Stimulated activated CD4-positive, alpha-beta T cell treated with anti-CD3 and anti-CD28 coated beads, TNF-alpha, amount 100 ng/mL, for 4 hours (primary cell): ENCODE measurements at regions not wholly inside any gene's neighbourhood (a gene's known extent, or its start where the extent isn't known, plus 50 kb on each side); places are given as distances from the start of the nearest gene placed in this dataset.

Experiments used
- DNase-seq, 3 experiments: peaks; one replicate each; pipeline ENCODE4 v3.0.0-alpha.2; 2020; ENCODE audit warnings: low read depth in 3 of 3

GRCh38 chr16:17858061-17858460 lies 387.3 kb upstream of the XYLT1 start:
- no peak for DNase-seq

DNA sequence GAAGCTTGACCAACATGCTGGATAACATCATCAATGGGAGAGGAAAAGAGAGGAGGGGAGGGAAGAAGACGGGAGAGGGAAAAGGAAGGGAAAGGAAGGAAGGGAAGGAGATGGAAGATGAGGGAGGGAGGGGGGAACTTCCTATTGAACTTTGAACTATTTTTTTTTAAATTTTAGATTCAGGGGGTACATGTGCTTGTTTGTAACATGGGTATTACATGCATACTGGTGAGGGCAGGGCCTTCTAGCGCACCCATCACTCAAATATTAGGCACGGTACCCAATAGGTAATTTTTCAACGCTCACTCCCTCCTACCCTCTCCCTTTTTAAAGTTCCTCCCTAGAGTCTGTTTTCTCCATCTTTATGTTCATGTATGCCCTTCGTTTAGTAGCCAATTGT lies 383.2 kb upstream of the XYLT1 start:
- DNase-seq, result no peak

GRCh38 chr16:17852977-17853702 lies 382.4 kb upstream of the XYLT1 start:
- no peak for DNase-seq

- DNase-seq, result no peak
Measured at GRCh38 chr16:17850581-17851250, 380.0 kb upstream of the XYLT1 start.

DNA sequence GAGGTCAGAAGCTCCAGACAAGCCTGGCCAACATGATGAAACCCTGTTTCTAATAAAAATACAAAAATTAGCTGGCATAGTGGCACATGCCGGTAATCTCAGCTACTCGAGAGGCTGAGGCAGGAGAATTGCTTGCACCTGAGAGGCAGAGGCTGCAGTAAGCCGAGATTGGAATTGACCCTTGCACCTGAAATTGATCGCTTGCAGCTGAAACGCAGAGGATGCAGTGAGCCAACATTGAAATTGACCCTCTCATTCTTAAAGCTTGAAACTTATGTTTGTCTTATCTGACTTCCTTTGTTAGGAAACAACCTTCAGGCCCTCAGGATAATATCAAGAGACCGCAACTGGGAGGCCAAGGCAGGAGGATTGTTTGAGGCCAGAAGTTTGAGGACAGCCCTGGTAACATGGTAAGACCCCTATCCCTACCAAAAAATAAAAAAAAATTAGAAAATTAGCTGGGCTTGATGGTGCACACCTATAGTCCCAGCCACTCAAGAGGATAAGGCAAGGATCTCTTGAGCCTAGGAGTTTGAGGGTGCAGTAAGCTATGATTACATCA lies 376.6 kb upstream of the XYLT1 start:
- no peak for DNase-seq

DNA sequence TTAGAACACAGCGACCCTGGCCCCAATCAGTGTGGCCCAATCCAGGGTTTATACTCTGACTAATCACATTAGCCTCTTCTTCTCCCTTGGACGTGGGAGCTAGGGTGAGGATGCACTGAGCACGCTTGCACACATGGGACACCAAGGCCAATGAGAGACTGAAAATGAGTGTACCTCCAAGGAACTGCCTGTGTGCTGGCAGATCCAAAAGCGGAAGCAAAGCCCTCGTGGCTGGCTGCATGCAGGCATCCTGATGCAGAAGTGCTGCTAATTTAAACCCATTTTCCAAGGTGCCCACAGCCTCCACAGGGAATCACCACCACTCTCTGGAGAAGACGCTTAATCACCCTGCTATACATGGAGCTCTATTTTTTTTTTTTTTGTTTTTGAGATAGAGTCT lies 375.3 kb upstream of the XYLT1 start:
- no peak for DNase-seq

DNA sequence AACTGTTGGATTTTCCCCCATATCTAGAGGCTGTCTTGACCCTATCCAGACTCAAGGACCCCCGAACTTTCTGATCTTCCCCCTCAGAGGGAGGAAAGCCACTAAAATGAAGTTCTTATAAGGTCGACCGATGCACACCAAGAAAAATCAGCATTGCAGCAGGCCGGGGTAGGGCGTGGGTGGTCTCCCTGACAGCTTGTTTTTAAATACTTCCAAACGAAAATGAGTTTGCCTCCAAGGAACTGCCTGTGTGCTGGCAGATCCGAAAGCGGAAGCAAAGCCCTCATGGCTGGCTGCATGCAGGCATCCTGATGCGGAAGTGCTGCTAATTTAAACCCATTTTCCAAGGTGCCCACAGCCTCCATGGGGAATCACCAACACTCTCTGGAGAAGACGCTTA lies 374.3 kb upstream of the XYLT1 start:
- no peak for DNase-seq

DNA sequence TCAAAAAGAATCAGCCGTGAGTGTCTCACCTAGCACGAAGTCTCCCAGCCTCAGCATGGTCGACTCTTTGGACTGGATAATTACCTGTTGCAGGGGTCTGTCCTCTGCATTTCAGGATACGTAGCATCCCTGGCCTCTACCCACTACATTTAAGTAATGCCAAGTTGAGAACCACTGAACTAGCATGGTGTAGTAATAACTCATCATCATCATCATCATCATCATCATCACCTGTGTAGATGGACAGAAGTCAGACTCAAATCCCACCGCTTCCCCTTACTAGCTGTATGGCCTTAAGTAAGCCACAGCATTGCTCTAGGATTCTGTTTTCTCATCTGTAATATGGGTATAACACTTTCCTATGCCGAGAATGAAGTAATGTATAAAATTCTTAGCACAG lies 373.1 kb upstream of the XYLT1 start:
- no peak for DNase-seq

DNA sequence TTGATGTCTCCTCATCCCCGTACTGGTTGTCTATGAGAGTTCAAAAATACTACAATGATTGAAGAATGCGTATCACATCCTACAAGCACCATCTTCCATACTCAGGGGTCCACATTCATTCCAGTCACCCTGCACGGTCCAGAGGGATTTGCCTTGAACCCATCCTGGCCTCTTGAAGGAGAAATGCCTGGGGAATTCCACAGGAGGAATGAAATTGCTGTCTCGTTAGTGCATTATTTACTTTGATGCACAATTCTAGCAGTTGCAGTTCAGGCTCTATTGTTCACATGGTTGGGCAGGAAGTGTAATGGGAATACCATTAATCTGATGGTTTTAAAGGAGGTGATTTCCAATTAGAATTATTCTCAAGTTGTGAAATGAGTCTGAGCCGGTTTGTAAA lies 369.1 kb upstream of the XYLT1 start:
- no peak for DNase-seq

DNA sequence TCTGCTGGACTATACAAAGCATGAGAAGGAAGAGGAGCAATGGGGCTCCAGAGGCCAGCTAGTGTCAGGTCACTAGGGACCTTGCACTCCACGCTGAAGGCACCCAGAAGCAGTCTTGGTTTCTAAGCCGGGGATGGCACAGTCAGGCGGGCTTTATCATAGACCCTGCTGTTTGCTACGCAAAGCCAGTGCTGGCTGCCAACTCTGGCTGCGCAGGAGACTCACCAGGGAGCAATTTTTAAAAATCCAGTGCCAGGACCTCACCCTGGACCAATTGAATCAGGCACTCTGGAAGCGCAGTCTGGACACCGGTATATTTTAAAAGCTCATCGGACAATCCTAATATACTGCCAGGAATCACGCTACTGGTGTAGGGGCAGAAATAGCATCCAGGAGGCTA lies 368.5 kb upstream of the XYLT1 start:
- no peak for DNase-seq

DNA sequence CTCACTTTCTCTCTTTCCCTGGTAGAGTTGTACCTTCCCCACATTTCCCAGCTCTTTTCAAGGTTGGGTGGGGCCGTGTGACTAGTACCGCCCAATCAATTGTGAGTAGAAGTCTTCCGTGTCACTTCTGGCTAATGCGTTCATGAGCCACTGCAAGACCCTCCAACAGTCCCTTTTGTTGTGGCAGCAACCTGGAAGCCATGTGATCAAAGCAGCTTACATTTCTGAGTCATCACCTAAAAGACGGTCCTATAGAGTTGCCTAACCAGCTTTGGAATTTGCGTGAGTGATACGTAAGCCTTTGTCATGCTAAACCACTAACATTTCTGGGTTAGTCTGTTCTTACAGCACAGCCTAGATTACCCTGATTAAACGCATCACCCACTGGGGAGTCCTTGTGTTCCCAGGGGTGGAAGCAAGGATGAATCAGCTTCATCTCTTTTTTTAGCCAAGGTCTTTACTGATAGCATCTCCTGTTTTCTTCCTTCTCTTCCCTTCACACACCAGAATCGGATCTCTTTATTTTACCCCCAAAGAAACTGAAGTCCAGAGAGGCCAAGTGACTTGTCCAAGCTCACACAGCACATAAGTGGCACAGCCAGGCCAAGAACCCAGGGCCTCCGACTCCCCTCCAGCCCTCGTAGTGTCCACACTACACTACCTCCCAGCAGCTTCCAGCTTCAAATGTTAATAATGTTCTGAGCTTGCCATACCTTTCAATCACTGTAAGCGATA lies 366.3 kb upstream of the XYLT1 start:
- no peak for DNase-seq

- DNase-seq, result no peak
Measured at GRCh38 chr16:17835118-17835876, 364.5 kb upstream of the XYLT1 start.

DNA sequence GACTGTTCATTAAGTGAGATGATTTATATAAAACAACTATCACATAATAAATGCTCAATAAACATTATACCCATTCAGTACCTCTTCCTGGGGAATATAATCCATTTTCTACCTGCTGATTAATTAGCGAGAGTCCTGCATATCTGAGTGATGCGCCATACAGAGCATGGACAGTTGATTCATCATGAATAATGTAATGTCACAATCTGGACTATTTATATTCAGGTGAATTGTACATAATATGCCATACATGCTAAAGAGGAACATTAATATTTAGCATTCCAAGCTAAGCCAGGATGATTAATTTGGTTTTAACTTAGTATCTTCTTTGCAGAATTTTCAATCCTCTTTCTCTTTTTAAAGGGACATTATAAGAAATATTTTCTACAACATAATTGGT lies 362.0 kb upstream of the XYLT1 start:
- DNase-seq, result no peak

- no peak for DNase-seq
Measured at GRCh38 chr16:17831330-17831729, 360.6 kb upstream of the XYLT1 start.

DNA sequence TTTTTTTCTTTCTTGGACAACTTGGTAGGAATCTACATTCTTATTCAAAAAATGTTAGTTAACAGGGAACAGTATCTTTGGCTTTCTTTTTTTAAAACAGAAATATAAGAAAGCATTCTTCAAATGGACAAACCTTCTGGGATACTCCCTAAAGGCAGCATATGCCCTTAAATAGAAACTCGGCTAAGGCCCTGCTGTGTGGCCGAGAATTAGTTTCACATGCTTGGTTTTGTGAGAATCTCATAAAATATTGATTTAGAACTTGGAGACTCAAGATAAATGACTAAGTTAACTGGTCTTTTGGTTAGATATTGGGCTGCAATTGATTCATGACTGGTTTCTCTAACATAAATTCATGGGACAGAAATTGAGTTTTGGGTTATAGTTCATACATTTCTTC lies 359.9 kb upstream of the XYLT1 start:
- DNase-seq, result no peak

- no peak for DNase-seq
Measured at GRCh38 chr16:17829811-17830210, 359.1 kb upstream of the XYLT1 start.

- DNase-seq, result no peak
Measured at GRCh38 chr16:17828012-17828411, 357.3 kb upstream of the XYLT1 start.

GRCh38 chr16:17827313-17827712 lies 356.6 kb upstream of the XYLT1 start:
- DNase-seq, result no peak

DNA sequence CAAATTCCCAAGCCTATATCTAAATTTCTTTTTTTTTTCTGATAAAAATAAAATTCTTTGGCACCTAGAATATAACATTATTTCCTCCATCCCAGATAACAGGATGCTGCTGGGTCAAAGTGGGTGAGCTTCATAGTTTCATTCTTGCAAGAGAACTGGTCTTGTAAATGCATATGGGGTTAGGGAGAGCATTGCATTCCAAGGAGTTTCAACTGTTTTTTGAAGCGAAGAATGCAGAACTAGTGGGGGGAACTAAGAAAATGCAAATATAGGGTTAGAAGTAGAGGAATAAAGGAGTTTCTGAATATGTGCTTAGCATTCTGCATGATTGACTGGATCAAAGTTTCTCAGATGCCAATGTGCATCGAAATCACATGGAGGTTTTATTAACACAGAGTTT lies 347.2 kb upstream of the XYLT1 start:
- DNase-seq, result no peak

GRCh38 chr16:17817260-17817659 lies 346.5 kb upstream of the XYLT1 start:
- DNase-seq, result no peak

DNA sequence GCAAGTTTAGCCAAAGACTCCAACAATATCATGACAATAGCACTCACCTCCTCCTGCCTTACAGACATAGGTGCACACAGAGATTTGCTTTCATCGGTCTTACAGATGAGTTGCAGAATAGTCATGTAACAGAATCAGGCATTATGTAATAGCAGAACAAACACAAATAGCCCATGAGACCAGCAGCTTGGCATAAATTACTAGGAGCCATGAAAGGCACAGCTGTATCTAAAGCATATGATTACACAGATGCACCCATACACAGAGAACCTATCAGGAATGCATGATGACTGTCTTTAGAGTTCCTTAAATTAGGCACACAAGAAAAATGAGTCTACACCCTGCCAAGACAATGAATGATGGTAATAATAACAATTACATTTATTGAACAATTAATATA lies 342.0 kb upstream of the XYLT1 start:
- no peak for DNase-seq

DNA sequence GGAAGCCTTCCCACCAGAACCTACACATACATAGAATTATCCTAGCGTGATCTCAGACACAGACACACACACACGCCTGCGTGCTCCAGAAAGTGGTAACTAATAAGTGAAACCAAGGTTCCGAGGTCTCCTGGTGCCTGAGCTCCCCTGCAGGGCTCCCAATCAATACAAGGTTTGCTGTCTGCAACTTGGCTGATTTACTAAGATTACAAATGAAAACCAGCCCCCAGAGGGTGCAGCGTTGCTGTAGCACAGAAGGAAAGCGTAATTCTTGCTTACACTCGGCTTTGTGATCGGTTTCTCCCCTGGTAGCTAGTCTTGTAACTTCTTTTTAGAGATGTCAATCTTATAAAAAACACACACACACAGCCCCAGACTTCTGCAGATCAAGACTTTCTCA lies 334.1 kb upstream of the XYLT1 start:
- DNase-seq, result no peak
